ENCODE measurements at regions not wholly inside any gene's neighbourhood (a gene's known extent, or its start where the extent isn't known, plus 50 kb on each side); places are given as distances from the start of the nearest gene placed in this dataset.
A peak's percentile ranks its signal among the peaks of the same experiment; 100 is the strongest.

GRCh38 chr17:77899498-77899897 is 59.0 kb upstream of the TNRC6C start:
- ATAC-seq (ENCODE audit: low read depth): no peak
- Histone ChIP-seq H3K27me3 (ENCODE audit: insufficient read depth, poor library complexity, severe bottlenecking) (peaks cover 56% of the 10 kb centered on the region), H3K27ac (ENCODE audit: poor library complexity, severe bottlenecking) (no peak overlapping the region), H3K36me3 (ENCODE audit: low read depth) (no peaks in the 10 kb centered on the region), H3K9me3 (ENCODE audit: severe bottlenecking) (no peaks in the 10 kb centered on the region), H3K4me3 (ENCODE audit: severe bottlenecking) (no peak overlapping the region), H3K4me1 (ENCODE audit: insufficient read depth, poor library complexity, severe bottlenecking) (no peaks in the 10 kb centered on the region)
- TF ChIP-seq CTCF (IDR thresholded peaks at IDR 0.05; ENCODE audit: poor library complexity, severe bottlenecking): no peak
- no peak for DNase-seq (ENCODE audit: low spot score)

DNA sequence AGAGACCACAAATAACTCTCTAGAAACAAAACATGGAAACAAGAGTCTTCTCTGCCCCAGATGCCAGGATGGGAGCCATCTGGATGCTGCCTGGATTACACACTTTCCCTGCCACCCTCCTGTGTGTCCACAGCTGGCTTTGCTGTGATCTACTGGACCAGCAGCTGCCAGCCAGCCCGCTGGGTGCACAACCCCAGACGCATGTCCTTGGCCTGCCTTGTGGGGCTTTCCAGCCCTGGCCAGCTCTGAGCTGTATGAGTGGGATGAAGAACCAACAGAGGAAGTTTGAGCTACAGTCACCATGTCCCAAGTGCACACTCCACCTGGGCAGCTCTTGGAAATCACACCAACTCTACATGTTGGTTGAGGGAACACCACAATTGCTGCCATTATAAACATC is 57.0 kb upstream of the TNRC6C start:
- ATAC-seq (ENCODE audit: low read depth) (no peak), DNase-seq (ENCODE audit: low spot score) (no peak)
- H3K9me3 ChIP-seq (ENCODE audit: severe bottlenecking): no peaks in the 10 kb centered on the region
- H3K36me3 ChIP-seq (ENCODE audit: low read depth): no peaks in the 10 kb centered on the region
- H3K4me3 ChIP-seq (ENCODE audit: severe bottlenecking): no peak overlapping the region
- TF ChIP-seq CTCF (IDR thresholded peaks at IDR 0.05; ENCODE audit: poor library complexity, severe bottlenecking): no peak
- H3K27ac ChIP-seq (ENCODE audit: poor library complexity, severe bottlenecking): no peak overlapping the region
- H3K27me3 ChIP-seq (ENCODE audit: insufficient read depth, poor library complexity, severe bottlenecking): peaks cover 74% of the 10 kb centered on the region
- no peaks in the 10 kb centered on the region for H3K4me1 ChIP-seq (ENCODE audit: insufficient read depth, poor library complexity, severe bottlenecking)

DNA sequence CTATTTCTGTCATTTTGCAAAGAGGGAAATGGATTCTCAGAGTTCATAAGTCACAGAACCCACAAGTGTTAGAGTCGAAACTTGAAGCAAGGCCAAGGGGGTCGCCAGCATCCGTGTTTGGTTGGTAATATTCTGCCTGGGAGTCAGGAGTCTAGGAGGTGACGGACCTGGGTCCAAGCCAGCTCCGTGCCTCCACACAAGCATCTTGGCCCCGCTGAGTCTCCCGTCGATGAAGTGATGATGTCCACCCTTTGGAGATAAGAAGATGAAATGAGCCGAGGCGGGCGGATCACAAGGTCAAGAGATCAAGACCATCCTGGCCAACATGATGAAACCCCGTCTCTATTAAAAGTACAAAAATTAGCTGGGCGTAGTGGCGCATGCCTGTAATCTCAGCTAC is 53.2 kb upstream of the TNRC6C start:
- ATAC-seq (ENCODE audit: low read depth) (no peak), DNase-seq (ENCODE audit: low spot score) (peak; percentile 25)
- TF ChIP-seq CTCF (IDR thresholded peaks at IDR 0.05; ENCODE audit: poor library complexity, severe bottlenecking): no peak
- H3K9me3 ChIP-seq (ENCODE audit: severe bottlenecking): no peaks in the 10 kb centered on the region
- no peaks in the 10 kb centered on the region for H3K4me1 ChIP-seq (ENCODE audit: insufficient read depth, poor library complexity, severe bottlenecking)
- peaks cover 84% of the 10 kb centered on the region for H3K27me3 ChIP-seq (ENCODE audit: insufficient read depth, poor library complexity, severe bottlenecking)
- no peak overlapping the region for H3K4me3 ChIP-seq (ENCODE audit: severe bottlenecking)
- H3K36me3 ChIP-seq (ENCODE audit: low read depth): no peaks in the 10 kb centered on the region
- H3K27ac ChIP-seq (ENCODE audit: poor library complexity, severe bottlenecking): no peak overlapping the region

GRCh38 chr17:77905766-77906165 is 52.7 kb upstream of the TNRC6C start:
- Histone ChIP-seq H3K27me3 (ENCODE audit: insufficient read depth, poor library complexity, severe bottlenecking) (peaks cover 85% of the 10 kb centered on the region), H3K4me1 (ENCODE audit: insufficient read depth, poor library complexity, severe bottlenecking) (no peaks in the 10 kb centered on the region)
- no peak for ATAC-seq (ENCODE audit: low read depth)

More at GRCh38 chr17:77905766-77906165, 52.7 kb upstream of the TNRC6C start:
- Histone ChIP-seq H3K4me3 (ENCODE audit: severe bottlenecking) (no peak overlapping the region), H3K36me3 (ENCODE audit: low read depth) (no peaks in the 10 kb centered on the region), H3K27ac (ENCODE audit: poor library complexity, severe bottlenecking) (no peak overlapping the region), H3K9me3 (ENCODE audit: severe bottlenecking) (no peaks in the 10 kb centered on the region)
- peak; percentile 41 for DNase-seq (ENCODE audit: low spot score)
- TF ChIP-seq CTCF (IDR thresholded peaks at IDR 0.05; ENCODE audit: poor library complexity, severe bottlenecking): no peak

Measured in RWPE2 (cell line).